ENCODE measurements at regions not wholly inside any gene's neighbourhood (a gene's known extent, or its start where the extent isn't known, plus 50 kb on each side); places are given as distances from the start of the nearest gene placed in this dataset.

DNA sequence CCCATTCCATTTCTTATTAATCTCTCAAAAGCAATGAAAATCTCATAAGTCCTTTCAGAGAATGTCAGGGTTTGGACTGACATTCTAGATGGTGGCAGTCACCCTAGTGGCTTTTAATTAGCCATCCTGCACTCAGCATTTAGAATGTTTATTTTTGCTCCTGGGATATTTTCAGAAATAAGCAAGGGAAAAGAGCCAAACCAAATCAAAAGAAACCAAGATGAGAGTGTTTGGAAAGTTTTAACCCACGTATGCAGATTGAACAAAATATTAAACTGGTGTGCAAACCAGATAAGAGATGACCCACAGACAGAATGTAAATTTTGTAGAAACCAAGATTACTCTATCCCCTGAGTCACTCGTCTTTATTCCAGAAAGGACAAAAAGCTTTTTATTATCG, 275.8 kb downstream of the SQOR start:
- TF ChIP-seq, protein P1, sequence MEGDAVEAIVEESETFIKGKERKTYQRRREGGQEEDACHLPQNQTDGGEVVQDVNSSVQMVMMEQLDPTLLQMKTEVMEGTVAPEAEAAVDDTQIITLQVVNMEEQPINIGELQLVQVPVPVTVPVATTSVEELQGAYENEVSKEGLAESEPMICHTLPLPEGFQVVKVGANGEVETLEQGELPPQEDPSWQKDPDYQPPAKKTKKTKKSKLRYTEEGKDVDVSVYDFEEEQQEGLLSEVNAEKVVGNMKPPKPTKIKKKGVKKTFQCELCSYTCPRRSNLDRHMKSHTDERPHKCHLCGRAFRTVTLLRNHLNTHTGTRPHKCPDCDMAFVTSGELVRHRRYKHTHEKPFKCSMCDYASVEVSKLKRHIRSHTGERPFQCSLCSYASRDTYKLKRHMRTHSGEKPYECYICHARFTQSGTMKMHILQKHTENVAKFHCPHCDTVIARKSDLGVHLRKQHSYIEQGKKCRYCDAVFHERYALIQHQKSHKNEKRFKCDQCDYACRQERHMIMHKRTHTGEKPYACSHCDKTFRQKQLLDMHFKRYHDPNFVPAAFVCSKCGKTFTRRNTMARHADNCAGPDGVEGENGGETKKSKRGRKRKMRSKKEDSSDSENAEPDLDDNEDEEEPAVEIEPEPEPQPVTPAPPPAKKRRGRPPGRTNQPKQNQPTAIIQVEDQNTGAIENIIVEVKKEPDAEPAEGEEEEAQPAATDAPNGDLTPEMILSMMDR (IDR thresholded peaks at IDR 0.05) = no peak
- TF ChIP-seq POLR2A (IDR thresholded peaks at IDR 0.05) = no peak

Measured in esophagus squamous epithelium (tissue), 4 donors.